ENCODE measurements at regions not wholly inside any gene's neighbourhood (a gene's known extent, or its start where the extent isn't known, plus 50 kb on each side); places are given as distances from the start of the nearest gene placed in this dataset.
A peak's percentile ranks its signal among the peaks of the same experiment; 100 is the strongest.
"Not testable (repeated sequence)": the region's sequence is repeated elsewhere in the genome, so short reads cannot be mapped to it uniquely, and the experiment has no call there.

- Mint-ChIP-seq H3K9me3 (peaks cover 25% of the 10 kb centered on the region), H3K36me3 (ENCODE audit: low read depth) (peaks cover 11% of the 10 kb centered on the region), H3K27me3 (ENCODE audit: insufficient read depth) (no peaks in the 10 kb centered on the region), H3K4me3 (no peak overlapping the region), H3K4me1 (ENCODE audit: low read depth) (peaks cover 44% of the 10 kb centered on the region), H3K27ac (no peak overlapping the region)
- intact Hi-C loops (cut with micrococcal nuclease), result no loop called here
- DNase-seq (ENCODE audit: low spot score), result no peak
Measured at GRCh38 chr3:71990545-71990944, 205.6 kb upstream of the PROK2 start.

- Mint-ChIP-seq H3K4me1 (ENCODE audit: low read depth) (peaks cover 49% of the 10 kb centered on the region), H3K27ac (no peak overlapping the region), H3K4me3 (no peak overlapping the region), H3K36me3 (ENCODE audit: low read depth) (peaks cover 7% of the 10 kb centered on the region), H3K27me3 (ENCODE audit: insufficient read depth) (no peaks in the 10 kb centered on the region), H3K9me3 (peaks cover 25% of the 10 kb centered on the region)
- DNase-seq (ENCODE audit: low spot score), result no peak
- intact Hi-C loops (cut with micrococcal nuclease), result loop anchor here (5.0 kb wide), 1 partner anchor 73 kb away; no protein-coding TSS in a partner anchor
Measured at GRCh38 chr3:71989165-71989564, 204.2 kb upstream of the PROK2 start.

- peaks cover 52% of the 10 kb centered on the region for H3K4me1 Mint-ChIP-seq (ENCODE audit: low read depth)
- H3K4me3 Mint-ChIP-seq, result no peak overlapping the region
- intact Hi-C loops (cut with micrococcal nuclease), result loop anchor here (5.0 kb wide), 1 partner anchor 74 kb away; no protein-coding TSS in a partner anchor
- H3K9me3 Mint-ChIP-seq, result peaks cover 20% of the 10 kb centered on the region
- H3K36me3 Mint-ChIP-seq (ENCODE audit: low read depth), result peaks cover 7% of the 10 kb centered on the region
- no peak for DNase-seq (ENCODE audit: low spot score)
- no peak overlapping the region for H3K27ac Mint-ChIP-seq
- H3K27me3 Mint-ChIP-seq (ENCODE audit: insufficient read depth), result no peaks in the 10 kb centered on the region
Measured at GRCh38 chr3:71987828-71988227, 202.9 kb upstream of the PROK2 start.

GRCh38 chr3:71987089-71987735 is 202.3 kb upstream of the PROK2 start:
- Mint-ChIP-seq H3K9me3 (peaks cover 21% of the 10 kb centered on the region), H3K27ac (no peak overlapping the region), H3K4me1 (ENCODE audit: low read depth) (peaks cover 58% of the 10 kb centered on the region), H3K4me3 (no peak overlapping the region), H3K27me3 (ENCODE audit: insufficient read depth) (no peaks in the 10 kb centered on the region), H3K36me3 (ENCODE audit: low read depth) (peaks cover 8% of the 10 kb centered on the region)
- DNase-seq (ENCODE audit: low spot score), result no peak
- intact Hi-C loops (cut with micrococcal nuclease), result loop anchor here (5.0 kb wide), 1 partner anchor 75 kb away; no protein-coding TSS in a partner anchor

GRCh38 chr3:71986606-71987005 is 201.7 kb upstream of the PROK2 start:
- H3K27ac Mint-ChIP-seq, result no peak overlapping the region
- peaks cover 20% of the 10 kb centered on the region for H3K9me3 Mint-ChIP-seq
- no peaks in the 10 kb centered on the region for H3K27me3 Mint-ChIP-seq (ENCODE audit: insufficient read depth)
- DNase-seq (ENCODE audit: low spot score), result no peak
- no peak overlapping the region for H3K4me3 Mint-ChIP-seq
- peaks cover 63% of the 10 kb centered on the region for H3K4me1 Mint-ChIP-seq (ENCODE audit: low read depth)
- intact Hi-C loops (cut with micrococcal nuclease), result loop anchor here (5.0 kb wide), 1 partner anchor 76 kb away; no protein-coding TSS in a partner anchor
- H3K36me3 Mint-ChIP-seq (ENCODE audit: low read depth), result peaks cover 9% of the 10 kb centered on the region

- Mint-ChIP-seq H3K4me3 (peak overlapping the region; percentile 62), H3K4me1 (ENCODE audit: low read depth) (peaks cover 62% of the 10 kb centered on the region), H3K9me3 (peaks cover 10% of the 10 kb centered on the region), H3K27me3 (ENCODE audit: insufficient read depth) (no peaks in the 10 kb centered on the region), H3K27ac (peak overlapping the region; percentile 91), H3K36me3 (ENCODE audit: low read depth) (peaks cover 6% of the 10 kb centered on the region)
- intact Hi-C loops (cut with micrococcal nuclease), result loop anchor here (1.0 to 5.0 kb wide), 6 partner anchors 14 to 552 kb away; no protein-coding TSS in a partner anchor
- DNase-seq (ENCODE audit: low spot score), result peak; percentile 21
Measured at GRCh38 chr3:71984843-71985613, 200.1 kb upstream of the PROK2 start.

- Mint-ChIP-seq H3K27me3 (ENCODE audit: insufficient read depth) (no peaks in the 10 kb centered on the region), H3K4me3 (no peak overlapping the region), H3K9me3 (peaks cover 6% of the 10 kb centered on the region), H3K27ac (peak overlapping the region; percentile 75), H3K36me3 (ENCODE audit: low read depth) (peaks cover 6% of the 10 kb centered on the region), H3K4me1 (ENCODE audit: low read depth) (peaks cover 72% of the 10 kb centered on the region)
- intact Hi-C loops (cut with micrococcal nuclease), result loop anchor here (2.0 to 5.0 kb wide), 3 partner anchors 49 to 865 kb away; partner anchors contain the start of gene SHQ1
- no peak for DNase-seq (ENCODE audit: low spot score)
Measured at GRCh38 chr3:71983694-71984093, 198.7 kb upstream of the PROK2 start.

- H3K9me3 Mint-ChIP-seq; H3K27me3 Mint-ChIP-seq (ENCODE audit: insufficient read depth); H3K36me3 Mint-ChIP-seq (ENCODE audit: low read depth): not testable (repeated sequence)
- Mint-ChIP-seq H3K4me3 (peak overlapping the region; percentile 38), H3K4me1 (ENCODE audit: low read depth) (peaks cover 72% of the 10 kb centered on the region), H3K27ac (peak overlapping the region; percentile 86)
- DNase-seq (ENCODE audit: low spot score), result peak; percentile 61
- intact Hi-C loops (cut with micrococcal nuclease), result loop anchor here (1.0 to 5.0 kb wide), 8 partner anchors 50 to 866 kb away; partner anchors contain the start of gene SHQ1
Measured at GRCh38 chr3:71982506-71983258, 197.7 kb upstream of the PROK2 start.

GRCh38 chr3:71979175-71979574 is 194.2 kb upstream of the PROK2 start:
- intact Hi-C loops (cut with micrococcal nuclease), result loop anchor here (2.0 to 5.0 kb wide), 5 partner anchors 98 to 653 kb away; no protein-coding TSS in a partner anchor
- H3K27me3 Mint-ChIP-seq (ENCODE audit: insufficient read depth), result no peaks in the 10 kb centered on the region
- peaks cover 56% of the 10 kb centered on the region for H3K4me1 Mint-ChIP-seq (ENCODE audit: low read depth)
- no peak for DNase-seq (ENCODE audit: low spot score)
- H3K27ac Mint-ChIP-seq, result peak overlapping the region; percentile 29
- peaks cover 6% of the 10 kb centered on the region for H3K36me3 Mint-ChIP-seq (ENCODE audit: low read depth)
- peaks cover 10% of the 10 kb centered on the region for H3K9me3 Mint-ChIP-seq
- H3K4me3 Mint-ChIP-seq, result no peak overlapping the region

- H3K27ac Mint-ChIP-seq, result peak overlapping the region; percentile 13
- H3K4me3 Mint-ChIP-seq, result peak overlapping the region; percentile 53
- intact Hi-C loops (cut with micrococcal nuclease), result loop anchor here (1.0 to 5.0 kb wide), 12 partner anchors 20 to 866 kb away; no protein-coding TSS in a partner anchor
- H3K9me3 Mint-ChIP-seq, result peaks cover 10% of the 10 kb centered on the region
- H3K4me1 Mint-ChIP-seq (ENCODE audit: low read depth), result peaks cover 47% of the 10 kb centered on the region
- H3K36me3 Mint-ChIP-seq (ENCODE audit: low read depth), result peaks cover 4% of the 10 kb centered on the region
- DNase-seq (ENCODE audit: low spot score), result peak; percentile 14
- no peaks in the 10 kb centered on the region for H3K27me3 Mint-ChIP-seq (ENCODE audit: insufficient read depth)
Measured at GRCh38 chr3:71978150-71978721, 193.3 kb upstream of the PROK2 start.

- DNase-seq (ENCODE audit: low spot score), result no peak
Measured at GRCh38 chr3:71977525-71977924, 192.6 kb upstream of the PROK2 start.

GRCh38 chr3:71975573-71975972 is 190.6 kb upstream of the PROK2 start:
- DNase-seq (ENCODE audit: low spot score), result no peak
- H3K27ac Mint-ChIP-seq, result no peak overlapping the region
- peaks cover 1% of the 10 kb centered on the region for H3K36me3 Mint-ChIP-seq (ENCODE audit: low read depth)
- no peaks in the 10 kb centered on the region for H3K27me3 Mint-ChIP-seq (ENCODE audit: insufficient read depth)
- H3K9me3 Mint-ChIP-seq, result peaks cover 3% of the 10 kb centered on the region
- H3K4me3 Mint-ChIP-seq, result no peak overlapping the region
- intact Hi-C loops (cut with micrococcal nuclease), result loop anchor here (5.0 kb wide), 3 partner anchors 102 to 657 kb away; no protein-coding TSS in a partner anchor
- H3K4me1 Mint-ChIP-seq (ENCODE audit: low read depth), result peaks cover 27% of the 10 kb centered on the region

More at GRCh38 chr3:71977525-71977924, 192.6 kb upstream of the PROK2 start:
- peaks cover 4% of the 10 kb centered on the region for H3K36me3 Mint-ChIP-seq (ENCODE audit: low read depth)
- H3K4me1 Mint-ChIP-seq (ENCODE audit: low read depth), result peaks cover 42% of the 10 kb centered on the region
- intact Hi-C loops (cut with micrococcal nuclease), result loop anchor here (5.0 kb wide), 3 partner anchors 100 to 655 kb away; no protein-coding TSS in a partner anchor
- H3K27ac Mint-ChIP-seq, result no peak overlapping the region
- H3K27me3 Mint-ChIP-seq (ENCODE audit: insufficient read depth), result no peaks in the 10 kb centered on the region
- no peak overlapping the region for H3K4me3 Mint-ChIP-seq
- H3K9me3 Mint-ChIP-seq, result peaks cover 10% of the 10 kb centered on the region

Data from activated T-helper 1 cell treated with anti-CD3 and anti-CD28 coated beads, Interleukin-12 subunit alpha, Interleukin-12 subunit beta, Interleukin-2, Interleukin-4 antibody, amounts not matched to agents 30 ng/mL and 10 ng/mL and 1 ng/mL, durations not matched to agents 14 hours and 24 hours and 36 hours (primary cell).